Activated CD4-positive, alpha-beta T cell treated with anti-CD3 and anti-CD28 coated beads, Interleukin-2, amount 10 ng/mL, durations not matched to agents 7 days and 5 days (primary cell): ENCODE measurements at regions not wholly inside any gene's neighbourhood (a gene's known extent, or its start where the extent isn't known, plus 50 kb on each side); places are given as distances from the start of the nearest gene placed in this dataset.

Experiments
- CTCF ChIA-PET: fragments of 350-600 bp; sonication (Branson Sonifier 250); formaldehyde crosslinking; loops from one replicate; lab custom pipeline; 2021; ENCODE audit warnings: antibody characterized with exemption; lab: Charles Lee
- POLR2A ChIA-PET: fragments of 350-600 bp; sonication (Branson Sonifier 250); formaldehyde crosslinking; loops from one replicate; lab custom pipeline; 2021; ENCODE audit warnings: antibody characterized with exemption; lab: Charles Lee
- DNase-seq: peaks from one replicate; pipeline ENCODE4 v3.0.0-alpha.2; 2020
- H3K27ac Mint-ChIP-seq: one replicate; pipeline ENCODE4 v1.8.0; 2021; ENCODE audit warnings: mild to moderate bottlenecking, moderate library complexity, mixed read lengths
- H3K27me3 Mint-ChIP-seq: one replicate; pipeline ENCODE4 v1.8.0; 2021; ENCODE audit warnings: mixed read lengths
- H3K36me3 Mint-ChIP-seq: one replicate; pipeline ENCODE4 v1.8.0; 2021; ENCODE audit warnings: low read depth, mixed read lengths
- H3K4me1 Mint-ChIP-seq: one replicate; pipeline ENCODE4 v1.8.0; 2021; ENCODE audit warnings: mixed read lengths
- H3K4me3 Mint-ChIP-seq: one replicate; pipeline ENCODE4 v1.8.0; 2021; ENCODE audit warnings: mild to moderate bottlenecking, moderate library complexity, mixed read lengths
- H3K9me3 Mint-ChIP-seq: one replicate; pipeline ENCODE4 v1.8.0; 2021; ENCODE audit warnings: mixed read lengths

GRCh38 chr4:15149839-15150592 lies 147.7 kb downstream of the CPEB2 start:
- H3K9me3 Mint-ChIP-seq = no peaks in the 10 kb centered on the region
- peaks cover 3% of the 10 kb centered on the region for H3K27me3 Mint-ChIP-seq
- H3K36me3 Mint-ChIP-seq = no peaks in the 10 kb centered on the region
- DNase-seq = no peak
- ChIA-PET POLR2A (no interaction called here), CTCF (no interaction called here)
- no peak overlapping the region for H3K27ac Mint-ChIP-seq
- H3K4me3 Mint-ChIP-seq = no peak overlapping the region
- no peaks in the 10 kb centered on the region for H3K4me1 Mint-ChIP-seq

GRCh38 chr4:15150631-15151030 lies 148.3 kb downstream of the CPEB2 start:
- H3K9me3 Mint-ChIP-seq = no peaks in the 10 kb centered on the region
- H3K36me3 Mint-ChIP-seq = no peaks in the 10 kb centered on the region
- CTCF ChIA-PET = no interaction called here
- no peak overlapping the region for H3K27ac Mint-ChIP-seq
- no peak overlapping the region for H3K4me3 Mint-ChIP-seq
- DNase-seq = no peak
- POLR2A ChIA-PET = no interaction called here
- peaks cover 3% of the 10 kb centered on the region for H3K27me3 Mint-ChIP-seq
- H3K4me1 Mint-ChIP-seq = no peaks in the 10 kb centered on the region

- Mint-ChIP-seq H3K9me3 (no peaks in the 10 kb centered on the region), H3K4me3 (no peak overlapping the region), H3K36me3 (no peaks in the 10 kb centered on the region), H3K27me3 (peaks cover 3% of the 10 kb centered on the region), H3K27ac (no peak overlapping the region), H3K4me1 (no peaks in the 10 kb centered on the region)
- CTCF ChIA-PET = interaction anchor here (1.0 kb wide), 1 partner anchor 13 kb away, joined by 4 read pairs; no protein-coding TSS in a partner anchor
- DNase-seq = no peak
- POLR2A ChIA-PET = no interaction called here
Observed at GRCh38 chr4:15151033-15151432, 148.8 kb downstream of the CPEB2 start.

GRCh38 chr4:15153662-15154061 lies 151.4 kb downstream of the CPEB2 start:
- no peak overlapping the region for H3K27ac Mint-ChIP-seq
- DNase-seq = no peak
- peaks cover 10% of the 10 kb centered on the region for H3K27me3 Mint-ChIP-seq
- ChIA-PET POLR2A (no interaction called here), CTCF (interaction anchor here (0.6 kb wide), 1 partner anchor 353 kb away, joined by 3 read pairs; no protein-coding TSS in a partner anchor)
- no peaks in the 10 kb centered on the region for H3K9me3 Mint-ChIP-seq
- no peak overlapping the region for H3K4me3 Mint-ChIP-seq
- no peaks in the 10 kb centered on the region for H3K4me1 Mint-ChIP-seq
- H3K36me3 Mint-ChIP-seq = no peaks in the 10 kb centered on the region

- H3K36me3 Mint-ChIP-seq = no peaks in the 10 kb centered on the region
- peaks cover 16% of the 10 kb centered on the region for H3K27me3 Mint-ChIP-seq
- no peaks in the 10 kb centered on the region for H3K4me1 Mint-ChIP-seq
- no peak for DNase-seq
- H3K9me3 Mint-ChIP-seq = no peaks in the 10 kb centered on the region
- POLR2A ChIA-PET = no interaction called here
- H3K27ac Mint-ChIP-seq = no peak overlapping the region
- H3K4me3 Mint-ChIP-seq = no peak overlapping the region
- CTCF ChIA-PET = no interaction called here
Observed at GRCh38 chr4:15158406-15159091, 156.3 kb downstream of the CPEB2 start.

- Mint-ChIP-seq H3K4me1 (no peaks in the 10 kb centered on the region), H3K27me3 (peaks cover 13% of the 10 kb centered on the region), H3K9me3 (no peaks in the 10 kb centered on the region), H3K27ac (no peak overlapping the region), H3K4me3 (no peak overlapping the region), H3K36me3 (no peaks in the 10 kb centered on the region)
- ChIA-PET CTCF (no interaction called here), POLR2A (no interaction called here)
- DNase-seq = no peak
Observed at GRCh38 chr4:15159477-15160019, 157.3 kb downstream of the CPEB2 start.

- ChIA-PET CTCF (interaction anchor here (0.7 kb wide), 1 partner anchor 33 kb away, joined by 3 read pairs; no protein-coding TSS in a partner anchor), POLR2A (no interaction called here)
- Mint-ChIP-seq H3K27ac (no peak overlapping the region), H3K4me3 (no peak overlapping the region), H3K36me3 (no peaks in the 10 kb centered on the region), H3K4me1 (no peaks in the 10 kb centered on the region), H3K27me3 (peaks cover 14% of the 10 kb centered on the region), H3K9me3 (no peaks in the 10 kb centered on the region)
- DNase-seq = no peak
Observed at GRCh38 chr4:15161439-15161838, 159.2 kb downstream of the CPEB2 start.

- DNase-seq = no peak
- peaks cover 14% of the 10 kb centered on the region for H3K27me3 Mint-ChIP-seq
- ChIA-PET CTCF (interaction anchor here (0.7 kb wide), 1 partner anchor 66 kb away, joined by 3 read pairs; no protein-coding TSS in a partner anchor), POLR2A (no interaction called here)
- no peak overlapping the region for H3K4me3 Mint-ChIP-seq
- H3K27ac Mint-ChIP-seq = no peak overlapping the region
- H3K9me3 Mint-ChIP-seq = no peaks in the 10 kb centered on the region
- H3K36me3 Mint-ChIP-seq = no peaks in the 10 kb centered on the region
- no peaks in the 10 kb centered on the region for H3K4me1 Mint-ChIP-seq
Observed at GRCh38 chr4:15162046-15162445, 159.8 kb downstream of the CPEB2 start.

- no peak overlapping the region for H3K4me3 Mint-ChIP-seq
- peaks cover 16% of the 10 kb centered on the region for H3K27me3 Mint-ChIP-seq
- POLR2A ChIA-PET = no interaction called here
- CTCF ChIA-PET = interaction anchor here (0.7 to 1.1 kb wide), 2 partner anchors 14 to 66 kb away, joined by 3 read pairs; no protein-coding TSS in a partner anchor
- no peaks in the 10 kb centered on the region for H3K36me3 Mint-ChIP-seq
- no peak overlapping the region for H3K27ac Mint-ChIP-seq
- no peak for DNase-seq
- no peaks in the 10 kb centered on the region for H3K4me1 Mint-ChIP-seq
- H3K9me3 Mint-ChIP-seq = no peaks in the 10 kb centered on the region
Observed at GRCh38 chr4:15162465-15163283, 160.4 kb downstream of the CPEB2 start.

- H3K27me3 Mint-ChIP-seq = peaks cover 12% of the 10 kb centered on the region
- DNase-seq = no peak
- no peaks in the 10 kb centered on the region for H3K9me3 Mint-ChIP-seq
- CTCF ChIA-PET = interaction anchor here (1.1 kb wide), 1 partner anchor 15 kb away, joined by 3 read pairs; no protein-coding TSS in a partner anchor
- no peak overlapping the region for H3K27ac Mint-ChIP-seq
- POLR2A ChIA-PET = no interaction called here
- no peaks in the 10 kb centered on the region for H3K4me1 Mint-ChIP-seq
- H3K4me3 Mint-ChIP-seq = no peak overlapping the region
- H3K36me3 Mint-ChIP-seq = no peaks in the 10 kb centered on the region
Observed at GRCh38 chr4:15163284-15163645, 161.0 kb downstream of the CPEB2 start.

- Mint-ChIP-seq H3K4me3 (no peak overlapping the region), H3K9me3 (no peaks in the 10 kb centered on the region), H3K36me3 (no peaks in the 10 kb centered on the region), H3K4me1 (no peaks in the 10 kb centered on the region), H3K27ac (no peak overlapping the region), H3K27me3 (peaks cover 12% of the 10 kb centered on the region)
- no peak for DNase-seq
- ChIA-PET CTCF (interaction anchor here (0.8 kb wide), 1 partner anchor 13 kb away, joined by 4 read pairs; no protein-coding TSS in a partner anchor), POLR2A (no interaction called here)
Observed at GRCh38 chr4:15164571-15164970, 162.3 kb downstream of the CPEB2 start.

- no peak overlapping the region for H3K27ac Mint-ChIP-seq
- POLR2A ChIA-PET = no interaction called here
- H3K9me3 Mint-ChIP-seq = peaks cover 4% of the 10 kb centered on the region
- peaks cover 7% of the 10 kb centered on the region for H3K27me3 Mint-ChIP-seq
- CTCF ChIA-PET = interaction anchor here (0.6 kb wide), 1 partner anchor 15 kb away, joined by 3 read pairs; no protein-coding TSS in a partner anchor
- DNase-seq = no peak
- H3K36me3 Mint-ChIP-seq = no peaks in the 10 kb centered on the region
- no peak overlapping the region for H3K4me3 Mint-ChIP-seq
- H3K4me1 Mint-ChIP-seq = no peaks in the 10 kb centered on the region
Observed at GRCh38 chr4:15167743-15168142, 165.5 kb downstream of the CPEB2 start.
